GM12878 (cell line): ENCODE measurements at regions not wholly inside any gene's neighbourhood (a gene's known extent, or its start where the extent isn't known, plus 50 kb on each side); places are given as distances from the start of the nearest gene placed in this dataset.

Experiments used
- DPF2 ChIP-seq: fragments of 450-650 bp; IDR thresholded peaks from 2 replicates; pipeline ENCODE4 v1.6.1; 2017; ENCODE audit warnings: mild to moderate bottlenecking
- EED ChIP-seq: sonication (generic); IDR thresholded peaks from 2 replicates; pipeline ENCODE4 v1.6.1; 2016; ENCODE audit warnings: antibody characterized with exemption, low read depth
- NKRF ChIP-seq: fragments of 450-650 bp; conservative IDR thresholded peaks from 2 replicates; pipeline ENCODE4 v1.6.1; 2017; ENCODE audit warnings: mild to moderate bottlenecking, moderate library complexity
- PBX3 ChIP-seq: IDR thresholded peaks from 2 replicates; pipeline ENCODE4 v1.6.1; 2011; ENCODE audit warnings: mild to moderate bottlenecking, low read depth, low read length, moderate library complexity; ENCODE audit not compliant: insufficient replicate concordance
- ZBTB40 ChIP-seq: fragments of 450-650 bp; IDR thresholded peaks from 2 replicates; pipeline ENCODE4 v1.6.1; 2016; ENCODE audit warnings: mild to moderate bottlenecking, moderate library complexity, borderline replicate concordance

- TF ChIP-seq ZBTB40, result no peak
- no peak for TF ChIP-seq DPF2
- no peak for TF ChIP-seq EED
- TF ChIP-seq NKRF, result no peak
- no peak for TF ChIP-seq PBX3
Observed at GRCh38 chr6:100946021-100946540, 65.0 kb upstream of the ASCC3 start (continued).
